ENCODE measurements at regions not wholly inside any gene's neighbourhood (a gene's known extent, or its start where the extent isn't known, plus 50 kb on each side); places are given as distances from the start of the nearest gene placed in this dataset.

- TF ChIP-seq CTCF (IDR thresholded peaks at IDR 0.05; ENCODE audit: low read length) (no peak), EZH2phosphoT487 (IDR thresholded peaks at IDR 0.05; ENCODE audit: low read length) (no peak), EZH2 (optimal IDR thresholded peaks at IDR 0.05; ENCODE audit: low read depth, low read length) (no peak)
These were observed 103.9 kb downstream of the GLUD2 start for GRCh38 chrX:121151293-121151692.
